Hypothalamus (tissue), 51 donors: ENCODE measurements at regions not wholly inside any gene's neighbourhood (a gene's known extent, or its start where the extent isn't known, plus 50 kb on each side); places are given as distances from the start of the nearest gene placed in this dataset.

ENCODE experiments used
- DNase-seq, 51 donors: peaks; one replicate each; lab custom pipeline; 2025; lab: John Stamatoyannopoulos, UW

DNA sequence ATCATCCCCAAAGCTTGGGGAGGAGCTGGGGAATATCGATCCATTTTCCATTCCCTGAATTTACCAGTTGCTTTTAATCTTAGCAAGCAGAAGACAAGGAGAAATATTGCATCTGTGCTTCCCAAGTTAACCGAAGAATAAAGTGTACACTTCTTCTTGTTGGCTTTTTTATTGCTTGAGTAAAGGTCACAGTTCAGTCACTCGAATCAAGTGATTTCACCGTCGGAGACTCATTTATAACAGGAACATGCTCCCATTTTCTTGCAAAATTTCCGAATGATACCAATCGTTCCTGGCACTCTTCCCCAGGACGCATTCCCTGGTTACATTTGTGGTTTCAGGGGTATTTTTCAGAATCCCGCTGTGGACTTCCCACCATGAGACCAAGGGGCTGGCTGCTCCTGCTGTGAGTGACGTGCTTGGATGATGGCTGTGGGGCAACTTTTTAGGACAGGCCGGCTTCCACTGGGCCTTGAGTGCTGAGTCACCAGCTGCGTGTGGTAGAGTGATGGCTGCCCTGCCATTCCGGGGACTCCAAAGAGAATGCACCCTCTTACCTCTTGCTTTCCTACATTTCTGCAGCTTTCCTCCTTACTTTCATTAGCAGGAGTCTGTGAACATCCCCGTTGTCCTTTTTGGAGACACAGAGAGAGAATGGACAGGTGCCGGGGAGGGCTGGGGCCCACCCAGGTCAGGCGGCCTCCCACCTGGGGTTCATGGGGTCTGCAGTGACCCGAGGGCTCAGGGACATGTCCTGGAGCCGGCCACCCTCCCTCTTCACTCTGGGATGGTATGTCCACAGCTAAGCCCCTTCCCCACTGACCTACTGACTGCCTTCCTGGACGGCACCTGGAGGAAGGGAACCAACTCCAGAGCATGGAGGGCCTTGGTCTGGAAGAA, 60.7 kb upstream of the HDAC4 start:
- no peak for DNase-seq

DNA sequence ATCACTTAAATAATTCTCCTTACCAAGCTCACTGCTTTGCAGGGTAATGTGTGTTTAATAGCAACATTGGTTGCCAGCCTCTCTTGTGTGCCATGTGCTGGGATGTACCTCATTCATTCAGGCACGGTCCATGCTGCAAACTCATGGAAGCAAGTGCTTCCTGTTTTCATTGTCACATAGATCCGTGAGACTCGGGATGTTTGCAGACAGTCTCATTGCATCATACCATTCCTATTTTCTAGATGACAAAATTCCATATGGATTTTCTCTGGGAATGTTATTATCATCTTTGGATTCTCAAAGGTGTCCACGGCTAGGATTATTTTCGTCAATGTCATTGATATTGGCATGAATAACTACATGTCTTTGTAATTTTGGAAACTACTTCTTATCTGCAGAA, 60.0 kb upstream of the HDAC4 start:
- no peak for DNase-seq

DNA sequence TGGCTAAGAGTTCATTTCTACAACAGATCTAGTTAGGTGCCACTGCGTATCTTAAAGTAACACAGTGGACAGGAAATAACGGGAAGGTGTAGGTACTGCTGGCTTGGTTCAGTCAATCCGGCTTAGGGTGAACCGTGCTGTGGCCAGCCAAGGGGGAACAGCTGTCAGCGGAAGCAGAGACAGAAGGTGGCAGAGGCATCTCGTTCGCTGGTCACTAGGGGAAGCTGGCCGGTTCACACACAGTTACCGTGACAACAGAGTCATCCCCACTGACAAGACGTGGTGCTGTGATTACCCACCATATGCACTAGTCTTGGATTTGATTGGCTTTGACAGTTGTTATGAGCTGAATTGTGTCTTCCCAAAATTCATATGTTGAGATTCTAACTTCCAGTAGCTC, 58.8 kb upstream of the HDAC4 start:
- DNase-seq: no peak

DNA sequence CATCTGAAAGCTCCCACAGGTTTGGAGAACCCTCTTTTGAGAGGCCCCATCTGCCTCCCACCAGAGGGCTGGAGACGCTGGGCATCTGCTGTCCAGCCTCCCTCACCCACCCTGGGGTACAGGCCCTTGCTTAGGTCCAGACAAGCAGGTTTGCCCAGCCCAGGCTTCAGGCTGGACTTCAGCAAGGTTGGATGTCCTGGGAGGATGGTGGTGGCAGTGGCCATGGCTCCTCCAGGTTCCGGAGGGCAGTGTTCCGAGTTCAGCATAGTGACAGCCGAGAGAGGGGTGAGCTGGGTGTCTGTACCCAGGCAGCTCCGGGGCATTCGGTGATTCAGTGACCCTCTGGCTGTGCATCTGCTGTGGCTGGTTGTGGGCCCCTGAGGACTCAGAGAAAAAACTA, 58.2 kb upstream of the HDAC4 start:
- no peak for DNase-seq

DNA sequence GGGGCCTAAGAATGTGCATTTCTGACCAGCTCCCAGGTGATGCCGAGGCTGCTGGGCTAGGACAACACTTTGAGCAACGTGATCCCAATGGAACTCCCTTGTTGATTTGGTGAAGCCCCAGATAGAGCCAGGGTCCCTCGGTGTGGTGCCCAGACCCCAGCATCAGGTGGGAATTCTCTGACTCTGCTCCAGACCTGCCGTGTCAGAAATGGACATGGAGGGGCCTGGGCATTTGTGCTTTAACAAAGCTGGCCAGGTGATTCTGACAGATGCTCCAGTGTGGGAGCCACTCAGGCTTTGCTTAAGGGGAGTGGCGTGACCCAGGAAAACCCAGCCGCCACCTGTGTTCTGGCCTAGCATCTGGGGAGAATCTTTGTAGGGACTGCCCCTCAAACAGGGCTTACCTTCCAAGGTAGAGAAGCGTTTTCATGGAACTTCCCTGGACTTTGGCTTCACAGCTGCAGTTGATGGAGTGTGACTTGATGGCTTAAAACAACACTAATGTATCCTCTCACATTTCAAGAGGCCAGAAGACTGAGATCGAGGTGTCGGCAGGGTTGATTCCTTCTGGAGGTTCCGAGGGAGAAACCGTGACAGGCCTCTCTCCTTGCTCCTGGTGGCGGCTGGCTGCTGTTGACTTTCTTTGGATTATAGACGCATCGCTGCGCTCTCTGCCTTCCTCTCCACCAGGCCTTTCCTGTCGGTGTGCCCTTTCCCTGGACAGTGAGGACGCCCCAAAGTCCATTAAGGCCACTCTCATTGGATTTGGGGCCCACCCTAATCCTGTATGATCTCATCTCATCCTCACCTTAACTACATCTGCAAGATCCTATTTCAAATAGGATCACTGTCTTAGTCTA, 57.0 kb upstream of the HDAC4 start:
- DNase-seq: no peak

DNA sequence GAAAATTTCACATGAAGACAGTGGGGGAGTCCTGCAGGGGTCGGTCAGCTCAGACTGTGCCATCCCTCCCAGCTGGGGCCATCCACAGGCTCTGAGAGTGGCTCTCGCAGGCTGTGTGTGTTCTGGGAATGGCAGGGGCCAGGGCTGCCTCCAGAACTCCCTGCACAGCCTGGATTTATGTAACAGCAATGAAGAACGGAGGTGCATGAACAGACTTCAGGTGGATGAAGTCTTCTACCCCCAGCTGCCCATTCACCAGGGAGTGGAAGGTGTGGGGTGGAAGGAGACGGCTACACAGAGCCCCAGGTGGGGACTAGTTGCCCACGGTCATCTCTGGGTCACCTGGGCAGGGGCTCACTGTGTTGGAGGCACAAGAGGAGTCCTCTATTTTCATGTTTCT, 56.1 kb upstream of the HDAC4 start:
- no peak for DNase-seq

DNA sequence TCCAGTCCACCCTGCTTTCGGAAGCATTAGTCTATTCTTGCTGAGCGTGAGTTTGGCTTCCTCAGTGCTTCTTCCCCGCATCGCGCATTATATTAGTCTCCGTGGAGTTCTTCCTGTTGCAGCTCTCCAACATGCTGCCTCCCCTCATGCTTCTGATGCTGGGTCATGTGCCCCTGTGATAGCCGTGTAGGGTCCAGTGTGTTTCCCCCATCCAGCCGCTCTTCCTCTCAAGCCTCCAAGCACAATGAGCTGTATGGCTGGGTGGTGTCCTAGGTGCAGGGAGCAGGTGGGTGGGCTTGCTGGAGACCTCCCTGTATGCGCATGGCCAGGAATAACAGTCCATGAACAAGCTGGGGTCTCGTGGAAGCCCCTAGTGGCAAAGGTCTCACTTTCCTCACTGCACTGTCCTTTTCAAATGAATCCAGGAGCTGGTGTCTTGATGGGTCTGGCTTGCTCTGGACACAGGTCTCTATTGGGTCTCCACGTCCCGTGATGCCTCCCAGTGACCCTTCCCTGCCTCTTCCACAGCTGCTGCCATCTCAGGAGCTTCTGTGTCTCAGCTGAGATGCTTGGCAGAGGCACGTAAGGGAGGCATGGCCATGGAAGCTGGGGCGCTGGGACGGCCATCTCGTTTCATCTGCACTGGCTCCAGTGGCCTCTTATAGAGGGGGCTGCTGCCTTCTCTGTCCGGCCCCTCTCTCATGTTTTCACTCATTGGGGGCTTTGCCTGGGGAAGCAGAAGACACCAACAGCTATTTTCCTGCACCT, 54.8 kb upstream of the HDAC4 start:
- DNase-seq: no peak

DNA sequence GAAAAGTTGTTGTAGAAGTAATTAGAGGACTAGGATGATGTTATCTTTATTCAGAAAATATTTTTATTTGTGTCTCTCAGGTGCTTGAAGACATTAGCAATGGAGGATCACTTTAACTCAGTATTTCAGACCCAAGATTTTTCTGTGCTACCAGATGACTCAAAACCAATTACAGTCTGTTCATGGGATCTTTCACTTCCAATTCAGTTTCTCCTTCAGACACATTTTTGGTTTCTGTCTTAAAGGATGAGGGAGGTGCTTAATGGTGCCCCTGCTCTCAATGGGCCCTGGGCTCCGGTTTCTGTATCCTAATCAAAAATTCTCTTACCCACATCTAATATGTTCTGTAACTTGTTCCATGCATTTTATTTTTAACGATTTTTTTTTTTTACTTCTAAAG, 53.7 kb upstream of the HDAC4 start:
- DNase-seq: no peak
